HPDE6-E6E7 (cell line): ENCODE measurements at regions not wholly inside any gene's neighbourhood (a gene's known extent, or its start where the extent isn't known, plus 50 kb on each side); places are given as distances from the start of the nearest gene placed in this dataset.

Experiments used
- DNase-seq: peaks from one replicate; pipeline ENCODE4 v3.0.0; 2011; ENCODE audit warnings: missing footprints; ENCODE audit errors: extremely low spot score

- no peak for DNase-seq
Observed at GRCh38 chr4:171759274-171759673, 53.9 kb upstream of the GALNTL6 start.

- DNase-seq = no peak
Observed at GRCh38 chr4:171751538-171751937, 61.7 kb upstream of the GALNTL6 start.

GRCh38 chr4:171746418-171746817, 66.8 kb upstream of the GALNTL6 start:
- no peak for DNase-seq

GRCh38 chr4:171742436-171742835, 70.8 kb upstream of the GALNTL6 start:
- no peak for DNase-seq

GRCh38 chr4:171727185-171727584, 86.0 kb upstream of the GALNTL6 start:
- DNase-seq = no peak

- DNase-seq = no peak
Observed at GRCh38 chr4:171721937-171722336, 91.3 kb upstream of the GALNTL6 start.

GRCh38 chr4:171719691-171720090, 93.5 kb upstream of the GALNTL6 start:
- no peak for DNase-seq

- no peak for DNase-seq
Observed at GRCh38 chr4:171718665-171719064, 94.5 kb upstream of the GALNTL6 start.

- no peak for DNase-seq
Observed at GRCh38 chr4:171718069-171718468, 95.1 kb upstream of the GALNTL6 start.

- no peak for DNase-seq
Observed at GRCh38 chr4:171717231-171717741, 95.9 kb upstream of the GALNTL6 start.

GRCh38 chr4:171715973-171716372, 97.2 kb upstream of the GALNTL6 start:
- no peak for DNase-seq

GRCh38 chr4:171714791-171715454, 98.3 kb upstream of the GALNTL6 start:
- no peak for DNase-seq

- no peak for DNase-seq
Observed at GRCh38 chr4:171710743-171711142, 102.5 kb upstream of the GALNTL6 start.

GRCh38 chr4:171676555-171677215, 136.5 kb upstream of the GALNTL6 start:
- no peak for DNase-seq

GRCh38 chr4:171674781-171675180, 138.4 kb upstream of the GALNTL6 start:
- DNase-seq = no peak

GRCh38 chr4:171668403-171668802, 144.8 kb upstream of the GALNTL6 start:
- no peak for DNase-seq

- no peak for DNase-seq
Observed at GRCh38 chr4:171667906-171668305, 145.3 kb upstream of the GALNTL6 start.

- no peak for DNase-seq
Observed at GRCh38 chr4:171651071-171651470, 162.1 kb upstream of the GALNTL6 start.

- no peak for DNase-seq
Observed at GRCh38 chr4:171650543-171650942, 162.7 kb upstream of the GALNTL6 start.

- no peak for DNase-seq
Observed at GRCh38 chr4:171648926-171649325, 164.3 kb upstream of the GALNTL6 start.

- no peak for DNase-seq
Observed at GRCh38 chr4:171646984-171647383, 166.2 kb upstream of the GALNTL6 start.

- DNase-seq = no peak
Observed at GRCh38 chr4:171644430-171645057, 168.7 kb upstream of the GALNTL6 start.

- DNase-seq = no peak
Observed at GRCh38 chr4:171639540-171639939, 173.7 kb upstream of the GALNTL6 start.
